Lower lobe of right lung (tissue), 2 donors: ENCODE measurements at regions not wholly inside any gene's neighbourhood (a gene's known extent, or its start where the extent isn't known, plus 50 kb on each side); places are given as distances from the start of the nearest gene placed in this dataset.

ENCODE experiments used
- ATAC-seq, 2 donors: fragments of 200-7000 bp; cut with Tn5 transposase; one replicate each; pipeline ENCODE4 v1.9.1; 2020 to 2022; ENCODE audit warnings: mild to moderate bottlenecking in 2 of 2, moderate library complexity in 2 of 2
- DNase-seq: peaks from one replicate; pipeline ENCODE4 v3.0.0-alpha.2; 2020
- H3K27ac ChIP-seq: fragments of 200-600 bp; one replicate; pipeline ENCODE4 v1.8.0; 2022
- H3K27me3 ChIP-seq: fragments of 200-600 bp; one replicate; pipeline ENCODE4 v1.8.0; 2022; ENCODE audit warnings: low read depth
- H3K36me3 ChIP-seq: fragments of 200-600 bp; one replicate; pipeline ENCODE4 v1.8.0; 2022; ENCODE audit warnings: mild to moderate bottlenecking
- H3K4me1 ChIP-seq: fragments of 200-600 bp; one replicate; pipeline ENCODE4 v1.8.0; 2022
- H3K4me3 ChIP-seq: fragments of 200-600 bp; one replicate; pipeline ENCODE4 v1.8.0; 2022; ENCODE audit warnings: mild to moderate bottlenecking
- H3K9me3 ChIP-seq: fragments of 200-600 bp; one replicate; pipeline ENCODE4 v1.8.0; 2022
- CTCF ChIP-seq: fragments of 200-600 bp; IDR thresholded peaks from one replicate; pipeline ENCODE4 v1.8.0; 2022; ENCODE audit warnings: antibody characterized with exemption, mild to moderate bottlenecking
- intact Hi-C: fragments of 100-400 bp; cut with DNase I; formaldehyde crosslinking; loops from one replicate; pipeline ENCODE4 v1.11.0; 2022
- donor health status: DM: no; HTN: yes; CAD: no; lungs with severe emphysema.

- H3K27ac ChIP-seq = no peak overlapping the region
- no peaks in the 10 kb centered on the region for H3K27me3 ChIP-seq
- H3K4me1 ChIP-seq = no peaks in the 10 kb centered on the region
- ATAC-seq (no peak), DNase-seq (no peak)
- H3K36me3 ChIP-seq = no peaks in the 10 kb centered on the region
- TF ChIP-seq CTCF = no peak
- intact Hi-C loops = no loop called here
- H3K4me3 ChIP-seq = no peak overlapping the region
- H3K9me3 ChIP-seq = no peaks in the 10 kb centered on the region
Observed at GRCh38 chr15:68501616-68502015, 69.7 kb upstream of the ITGA11 start.

GRCh38 chr15:68502398-68502901 lies 70.5 kb upstream of the ITGA11 start:
- ATAC-seq = no peak

GRCh38 chr15:68503213-68503612 lies 71.2 kb upstream of the ITGA11 start:
- no peak for DNase-seq
- intact Hi-C loops = no loop called here
- H3K36me3 ChIP-seq = no peaks in the 10 kb centered on the region
- H3K4me1 ChIP-seq = no peaks in the 10 kb centered on the region
- H3K9me3 ChIP-seq = no peaks in the 10 kb centered on the region
- no peak overlapping the region for H3K27ac ChIP-seq
- ATAC-seq = no peak
- no peak for TF ChIP-seq CTCF
- no peak overlapping the region for H3K4me3 ChIP-seq
- H3K27me3 ChIP-seq = no peaks in the 10 kb centered on the region

More at GRCh38 chr15:68502398-68502901, 70.5 kb upstream of the ITGA11 start:
- Histone ChIP-seq H3K4me1 (no peaks in the 10 kb centered on the region), H3K27ac (no peak overlapping the region), H3K27me3 (no peaks in the 10 kb centered on the region), H3K4me3 (no peak overlapping the region), H3K9me3 (no peaks in the 10 kb centered on the region), H3K36me3 (no peaks in the 10 kb centered on the region)
- intact Hi-C loops = no loop called here
- no peak for TF ChIP-seq CTCF
- no peak for DNase-seq

GRCh38 chr15:68503791-68504680 lies 72.1 kb upstream of the ITGA11 start:
- DNase-seq = no peak
- H3K4me3 ChIP-seq = no peak overlapping the region

GRCh38 chr15:68504681-68505170 lies 72.8 kb upstream of the ITGA11 start:
- TF ChIP-seq CTCF = no peak
- H3K27me3 ChIP-seq = no peaks in the 10 kb centered on the region
- ATAC-seq (no peak), DNase-seq (no peak)
- no peak overlapping the region for H3K4me3 ChIP-seq
- no peaks in the 10 kb centered on the region for H3K36me3 ChIP-seq
- H3K27ac ChIP-seq = no peak overlapping the region
- H3K9me3 ChIP-seq = no peaks in the 10 kb centered on the region
- intact Hi-C loops = no loop called here
- H3K4me1 ChIP-seq = no peaks in the 10 kb centered on the region

More at GRCh38 chr15:68503791-68504680, 72.1 kb upstream of the ITGA11 start:
- ATAC-seq = no peak
- H3K27ac ChIP-seq = no peak overlapping the region
- no peaks in the 10 kb centered on the region for H3K4me1 ChIP-seq
- intact Hi-C loops = no loop called here
- H3K9me3 ChIP-seq = no peaks in the 10 kb centered on the region
- no peaks in the 10 kb centered on the region for H3K27me3 ChIP-seq
- no peak for TF ChIP-seq CTCF
- H3K36me3 ChIP-seq = no peaks in the 10 kb centered on the region
